PFSK-1 (cell line): ENCODE measurements at regions not wholly inside any gene's neighbourhood (a gene's known extent, or its start where the extent isn't known, plus 50 kb on each side); places are given as distances from the start of the nearest gene placed in this dataset.

Experiments used
- POLR2AphosphoS5 ChIP-seq: IDR thresholded peaks from 2 replicates; pipeline ENCODE4 v1.6.1; 2012; ENCODE audit warnings: low read depth, mild to moderate bottlenecking, control low read depth, low read length, moderate library complexity
- SIN3A ChIP-seq: IDR thresholded peaks from 2 replicates; pipeline ENCODE4 v1.6.1; 2012; ENCODE audit warnings: mild to moderate bottlenecking, low read length, moderate library complexity, borderline replicate concordance; ENCODE audit not compliant: insufficient read depth
- TF ChIP-seq, protein P1 (sequence below), 2 experiments: IDR thresholded peaks; 2 replicates each; pipeline versions ENCODE4 v1.6.1 to v1.8.0; 2011 to 2012; ENCODE audit warnings: low read depth in 2 of 2, low read length in 2 of 2, control low read depth in 1 of 2, inconsistent platforms in 1 of 2, mild to moderate bottlenecking in 1 of 2, moderate library complexity in 1 of 2; ENCODE audit not compliant: insufficient read depth in 1 of 2

DNA sequence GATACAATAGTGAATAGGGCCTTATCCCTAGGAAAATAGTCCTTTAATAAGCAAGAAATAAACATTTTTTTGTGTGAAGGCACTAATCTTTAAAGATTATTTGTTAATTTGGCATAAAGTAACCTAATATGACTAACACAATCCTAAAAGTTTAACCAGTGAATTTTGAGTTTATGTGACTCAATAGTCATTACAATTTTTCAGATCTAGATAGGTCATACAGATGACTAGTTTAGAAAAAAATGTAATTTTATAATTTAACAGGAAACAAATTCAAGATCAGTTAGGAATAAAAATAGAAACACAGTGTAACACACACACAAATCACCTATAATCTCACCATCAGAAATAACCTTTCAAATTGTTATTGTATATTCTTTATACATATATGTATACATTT, 620.7 kb upstream of the ALCAM start:
- TF ChIP-seq, protein P1, sequence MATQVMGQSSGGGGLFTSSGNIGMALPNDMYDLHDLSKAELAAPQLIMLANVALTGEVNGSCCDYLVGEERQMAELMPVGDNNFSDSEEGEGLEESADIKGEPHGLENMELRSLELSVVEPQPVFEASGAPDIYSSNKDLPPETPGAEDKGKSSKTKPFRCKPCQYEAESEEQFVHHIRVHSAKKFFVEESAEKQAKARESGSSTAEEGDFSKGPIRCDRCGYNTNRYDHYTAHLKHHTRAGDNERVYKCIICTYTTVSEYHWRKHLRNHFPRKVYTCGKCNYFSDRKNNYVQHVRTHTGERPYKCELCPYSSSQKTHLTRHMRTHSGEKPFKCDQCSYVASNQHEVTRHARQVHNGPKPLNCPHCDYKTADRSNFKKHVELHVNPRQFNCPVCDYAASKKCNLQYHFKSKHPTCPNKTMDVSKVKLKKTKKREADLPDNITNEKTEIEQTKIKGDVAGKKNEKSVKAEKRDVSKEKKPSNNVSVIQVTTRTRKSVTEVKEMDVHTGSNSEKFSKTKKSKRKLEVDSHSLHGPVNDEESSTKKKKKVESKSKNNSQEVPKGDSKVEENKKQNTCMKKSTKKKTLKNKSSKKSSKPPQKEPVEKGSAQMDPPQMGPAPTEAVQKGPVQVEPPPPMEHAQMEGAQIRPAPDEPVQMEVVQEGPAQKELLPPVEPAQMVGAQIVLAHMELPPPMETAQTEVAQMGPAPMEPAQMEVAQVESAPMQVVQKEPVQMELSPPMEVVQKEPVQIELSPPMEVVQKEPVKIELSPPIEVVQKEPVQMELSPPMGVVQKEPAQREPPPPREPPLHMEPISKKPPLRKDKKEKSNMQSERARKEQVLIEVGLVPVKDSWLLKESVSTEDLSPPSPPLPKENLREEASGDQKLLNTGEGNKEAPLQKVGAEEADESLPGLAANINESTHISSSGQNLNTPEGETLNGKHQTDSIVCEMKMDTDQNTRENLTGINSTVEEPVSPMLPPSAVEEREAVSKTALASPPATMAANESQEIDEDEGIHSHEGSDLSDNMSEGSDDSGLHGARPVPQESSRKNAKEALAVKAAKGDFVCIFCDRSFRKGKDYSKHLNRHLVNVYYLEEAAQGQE (IDR thresholded peaks at IDR 0.05; ENCODE audit: insufficient read depth in 1 of 2, low read depth in 2 of 2, low read length in 2 of 2) = no peak
- no peak for TF ChIP-seq POLR2AphosphoS5
- no peak for TF ChIP-seq SIN3A
